K562 (cell line): ENCODE measurements at regions not wholly inside any gene's neighbourhood (a gene's known extent, or its start where the extent isn't known, plus 50 kb on each side); places are given as distances from the start of the nearest gene placed in this dataset.

Experiments
- BRF1 ChIP-seq: IDR thresholded peaks from 3 replicates; pipeline ENCODE4 v1.6.1; 2011; ENCODE audit warnings: borderline replicate concordance, mild to moderate bottlenecking; ENCODE audit not compliant: insufficient read length; ENCODE audit errors: extremely low read depth
- CGGBP1 ChIP-seq: fragments of 250-450 bp; sonication (Bioruptor Pico); IDR thresholded peaks from 2 replicates; pipeline ENCODE4 v1.9.0; 2021; ENCODE audit warnings: mild to moderate bottlenecking
- CTBP1 ChIP-seq: fragments of 450-650 bp; IDR thresholded peaks from 2 replicates; pipeline ENCODE4 v1.6.1; 2016; ENCODE audit warnings: borderline replicate concordance
- CTCF ChIP-seq, 3 experiments: IDR thresholded peaks in 2 of 3; conservative IDR thresholded peaks in 1 of 3; 2 replicates each; pipeline ENCODE4 v1.5.1; 2011 to 2012; ENCODE audit warnings: low read length in 3 of 3, mild to moderate bottlenecking in 3 of 3, control low read depth in 2 of 3, improper control_type of control experiment in 1 of 3, inconsistent platforms in 1 of 3, low read depth in 1 of 3, mixed read lengths in 1 of 3, moderate library complexity in 1 of 3; ENCODE audit not compliant: insufficient read depth in 2 of 3
- JUND ChIP-seq, 2 experiments: IDR thresholded peaks; 2 replicates in 1 of 2; 3 replicates in 1 of 2; pipeline ENCODE4 v1.6.1; 2011; ENCODE audit warnings: borderline replicate concordance in 2 of 2, low read depth in 2 of 2, low read length in 2 of 2, improper control_type of control experiment in 1 of 2, missing biosample characterization in 1 of 2, missing genetic modification characterization in 1 of 2, missing genetic modification reagents in 1 of 2
- RAD21 ChIP-seq, 2 experiments: fragments of 250-450 bp in 1 of 2; fragments of 450-650 bp in 1 of 2; sonication (Bioruptor Pico) in 1 of 2; formaldehyde crosslinking in 1 of 2; IDR thresholded peaks in 1 of 2; conservative IDR thresholded peaks in 1 of 2; 2 replicates each; pipeline versions ENCODE4 v1.4.0 to v1.8.0; 2020 to 2022; ENCODE audit warnings: mild to moderate bottlenecking in 2 of 2, moderate library complexity in 1 of 2
- REST ChIP-seq, 2 experiments: fragments of 450-650 bp; formaldehyde crosslinking in 1 of 2; IDR thresholded peaks; 2 replicates each; pipeline versions ENCODE4 v1.4.0 to v1.6.1; 2014 to 2020; ENCODE audit warnings: mild to moderate bottlenecking in 2 of 2, borderline replicate concordance in 1 of 2, low read depth in 1 of 2
- SPI1 ChIP-seq: IDR thresholded peaks from 2 replicates; pipeline ENCODE4 v1.6.1; 2011; ENCODE audit warnings: low read depth, low read length, control low read depth, borderline replicate concordance
- XRCC4 ChIP-seq: IDR thresholded peaks from one replicate; pipeline ENCODE4 v1.6.1; 2011; ENCODE audit not compliant: insufficient read depth, insufficient read length; ENCODE audit errors: extremely low read depth

- TF ChIP-seq CTBP1: peak; percentile 60; the same call in 1 of the 2 replicates
- TF ChIP-seq JUND (IDR thresholded peaks at IDR 0.05; ENCODE audit: borderline replicate concordance, low read depth, low read length): no peak
- no peak for TF ChIP-seq JUND (tag; IDR thresholded peaks at IDR 0.05; ENCODE audit: borderline replicate concordance, low read depth, low read length)
- TF ChIP-seq REST (IDR thresholded peaks at IDR 0.05; ENCODE audit: borderline replicate concordance): peak; percentile 77
- TF ChIP-seq REST (CRISPR knock-in tag; IDR thresholded peaks at IDR 0.05; ENCODE audit: low read depth): no peak
- no peak for TF ChIP-seq XRCC4
- TF ChIP-seq SPI1: peak; percentile 97
- no peak for TF ChIP-seq CGGBP1 (CRISPR knock-in tag)
- TF ChIP-seq RAD21 (CRISPR knock-in tag; conservative IDR thresholded peaks at IDR 0.05 in 1 of 2, IDR thresholded peaks at IDR 0.05 in 1 of 2): peak; percentile 91 to 93
- TF ChIP-seq BRF1: no peak
- TF ChIP-seq CTCF (IDR thresholded peaks at IDR 0.05 in 2 of 3, conservative IDR thresholded peaks at IDR 0.05 in 1 of 3; ENCODE audit: insufficient read depth in 2 of 3, low read depth in 1 of 3, low read length in 3 of 3): peak; percentile 82 to 95 (median 94)
These were observed 75.3 kb upstream of the AMZ2 start (continued) for GRCh38 chr17:68172461-68172954.
